Stimulated activated naive CD8-positive, alpha-beta T cell treated with anti-CD3 and anti-CD28 coated beads, Interleukin-15, Interleukin-2, amounts not matched to agents 100 U/mL and 50 U/mL, for 24 hours (primary cell): ENCODE measurements at regions not wholly inside any gene's neighbourhood (a gene's known extent, or its start where the extent isn't known, plus 50 kb on each side); places are given as distances from the start of the nearest gene placed in this dataset.
"Not testable (repeated sequence)": the region's sequence is repeated elsewhere in the genome, so short reads cannot be mapped to it uniquely, and the experiment has no call there.

ENCODE experiments used
- ATAC-seq: fragments of 150-1000 bp; cut with Tn5 transposase; one replicate; pipeline ENCODE4 v1.10.0; 2021
- DNase-seq: peaks from one replicate; pipeline ENCODE4 v3.0.0; 2021

DNA sequence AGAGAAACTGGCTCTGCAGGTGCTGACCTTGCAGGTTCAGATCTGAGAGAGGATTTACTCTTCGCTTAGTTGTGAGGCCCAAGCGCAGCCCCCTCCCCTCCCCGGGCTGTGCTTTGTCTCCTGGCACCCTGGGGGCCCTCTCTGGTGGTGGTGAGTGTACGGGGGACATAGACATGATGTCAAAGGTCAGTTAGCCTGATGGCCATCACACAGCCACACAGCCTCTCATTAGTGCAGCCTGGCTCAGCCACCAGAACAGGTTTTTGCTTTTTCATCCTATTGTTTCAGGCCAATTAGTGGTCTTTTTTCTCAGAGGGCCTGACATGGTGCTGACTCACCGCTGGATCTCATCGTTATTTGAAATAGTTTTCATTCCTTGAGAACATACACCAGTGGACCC, 437.9 kb downstream of the AACS start:
- DNase-seq (no peak), ATAC-seq (no peak)

DNA sequence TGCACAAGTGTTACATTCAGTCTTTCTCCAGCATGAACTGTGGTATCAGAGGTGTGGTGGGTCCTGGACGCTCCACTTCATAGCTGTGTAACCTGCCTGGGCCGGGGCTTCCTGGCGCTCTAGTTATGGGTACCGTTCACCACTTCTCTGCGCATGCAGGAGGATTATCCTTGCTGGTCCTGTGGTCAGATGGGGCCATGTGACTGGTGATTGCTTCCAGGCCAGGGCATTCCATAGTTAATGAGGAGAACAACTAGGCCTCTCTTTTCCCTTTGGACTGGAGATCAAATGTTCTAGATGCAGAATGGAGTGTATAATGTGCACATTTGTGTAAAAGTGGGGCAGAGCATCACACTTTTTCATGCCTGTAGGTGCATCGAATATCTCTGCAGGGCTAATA, 444.0 kb downstream of the AACS start:
- DNase-seq (no peak), ATAC-seq (no peak)

DNA sequence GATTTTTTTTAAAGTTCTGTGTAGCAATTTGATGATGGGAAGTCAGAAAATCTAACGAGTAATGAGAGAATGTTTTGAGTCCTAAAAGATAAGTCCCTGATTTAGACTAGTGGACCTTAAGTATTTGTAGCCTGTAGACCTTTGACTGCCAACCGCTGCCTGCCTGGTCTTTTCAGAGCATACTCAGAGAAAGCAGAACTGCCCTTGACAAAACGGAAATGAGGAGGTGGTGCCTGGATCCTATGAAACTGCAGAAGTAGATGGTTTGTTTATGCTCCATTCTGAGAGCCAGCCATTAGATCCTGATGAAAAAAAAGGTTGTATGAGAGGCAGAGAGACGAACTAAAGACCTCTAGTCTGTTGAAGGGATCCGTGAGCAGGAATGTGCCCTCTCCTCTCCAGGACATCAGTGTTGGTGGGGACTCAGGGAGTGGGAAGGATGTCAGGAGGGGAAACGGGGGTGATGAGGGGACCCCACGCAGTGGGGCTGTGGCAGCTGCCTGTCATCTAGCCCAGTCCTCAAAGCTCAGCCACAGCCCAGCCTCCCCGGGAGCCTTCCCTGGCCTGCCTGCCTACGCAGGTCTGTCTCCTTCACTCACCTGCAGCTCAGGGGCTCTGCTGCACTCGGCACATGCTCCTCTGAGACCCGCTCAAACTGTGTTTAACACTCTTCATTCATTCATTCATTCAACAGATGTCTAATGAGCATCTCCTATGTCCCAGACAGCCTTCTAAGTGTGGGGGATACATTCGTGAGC, 447.5 kb downstream of the AACS start:
- DNase-seq (no peak), ATAC-seq (no peak)

DNA sequence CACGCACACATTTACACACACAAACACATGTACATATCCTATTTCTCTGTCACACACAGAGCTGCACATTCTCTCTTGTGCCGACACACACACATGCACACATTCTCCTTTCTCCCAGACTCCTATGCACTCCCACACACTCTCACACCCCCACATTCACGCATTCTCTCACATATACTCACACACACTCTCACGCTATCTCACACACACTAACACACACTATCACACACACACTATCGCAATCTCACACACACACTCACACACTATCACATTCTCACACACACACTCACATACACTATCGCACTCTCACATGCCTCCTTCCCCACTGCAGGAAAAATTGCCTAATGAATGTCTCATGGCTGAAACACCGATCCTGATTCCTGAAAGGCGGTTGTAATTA, 450.7 kb downstream of the AACS start:
- no peak for DNase-seq

DNA sequence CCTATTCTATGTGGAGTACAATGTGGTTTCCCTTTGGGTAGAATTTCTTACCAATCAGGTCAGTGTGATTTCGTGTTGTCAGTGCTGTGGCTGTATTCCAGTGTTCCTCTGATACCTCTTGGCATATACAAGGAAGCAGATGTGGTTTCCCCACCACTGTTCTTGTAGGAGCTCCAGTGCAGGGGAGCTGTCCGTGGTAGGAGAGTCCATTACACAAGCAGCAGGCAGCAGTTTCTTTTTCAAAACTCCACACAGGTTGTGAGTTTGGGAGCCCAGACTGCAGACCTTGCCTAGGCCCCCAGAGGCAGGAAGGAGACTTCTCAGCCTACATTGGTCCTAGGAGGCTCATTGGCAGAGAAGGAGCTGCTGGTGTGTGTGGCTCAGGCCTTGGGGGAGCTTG, 452.8 kb downstream of the AACS start:
- no peak for DNase-seq
- ATAC-seq, result no peak

More for the DNA sequence above, 450.7 kb downstream of the AACS start:
- no peak for ATAC-seq

DNA sequence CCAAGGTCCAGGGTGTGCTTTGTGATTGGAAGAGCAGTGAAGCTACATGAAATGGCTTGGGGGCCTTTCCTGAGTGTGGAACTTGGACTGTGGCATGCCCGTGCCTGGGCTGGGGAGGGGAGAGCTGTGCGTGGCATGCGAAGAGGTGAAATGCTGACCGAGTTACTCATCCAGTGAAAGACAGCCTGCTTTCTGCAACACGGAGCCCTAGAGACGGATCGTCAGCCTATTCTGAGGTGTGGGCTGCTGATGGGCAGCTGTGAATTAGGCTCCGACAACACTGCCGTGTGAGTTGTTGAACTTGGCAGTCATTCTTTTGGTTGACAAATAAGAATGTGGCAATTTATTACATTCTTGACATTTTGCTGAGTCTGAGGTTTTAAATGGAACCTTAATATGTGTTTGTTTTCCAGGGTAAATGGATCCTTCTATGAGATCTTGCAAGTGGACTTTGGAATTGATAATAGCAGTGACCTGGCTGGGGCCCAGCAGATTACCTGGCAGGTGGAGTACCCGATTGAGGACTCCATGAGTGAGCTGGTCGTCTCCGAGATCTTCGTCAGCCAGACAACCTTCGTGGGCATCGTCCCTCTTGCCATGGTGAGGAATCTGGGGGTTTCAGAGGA, 453.9 kb downstream of the AACS start:
- no peak for DNase-seq
- ATAC-seq, result no peak

DNA sequence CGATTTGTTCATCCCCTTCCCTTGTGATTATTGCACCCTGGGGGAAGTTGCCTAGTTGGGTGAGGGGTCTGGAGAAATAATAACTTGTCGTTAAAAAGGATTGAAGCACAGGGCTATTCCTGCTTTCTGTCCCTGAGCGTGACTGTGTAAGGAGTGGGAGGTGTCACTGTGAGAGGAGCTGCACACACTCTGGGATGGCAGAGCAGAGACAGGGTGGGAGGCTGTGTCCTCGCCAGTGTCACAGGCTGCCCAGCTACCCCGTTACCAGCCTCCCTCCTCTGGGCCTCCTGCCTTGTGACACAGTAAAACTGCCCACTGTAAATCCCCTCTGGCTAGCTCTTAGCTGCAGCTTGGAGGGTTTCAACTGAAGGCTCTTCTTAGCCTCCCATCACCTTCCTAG, 460.6 kb downstream of the AACS start:
- ATAC-seq (no peak), DNase-seq (no peak)

DNA sequence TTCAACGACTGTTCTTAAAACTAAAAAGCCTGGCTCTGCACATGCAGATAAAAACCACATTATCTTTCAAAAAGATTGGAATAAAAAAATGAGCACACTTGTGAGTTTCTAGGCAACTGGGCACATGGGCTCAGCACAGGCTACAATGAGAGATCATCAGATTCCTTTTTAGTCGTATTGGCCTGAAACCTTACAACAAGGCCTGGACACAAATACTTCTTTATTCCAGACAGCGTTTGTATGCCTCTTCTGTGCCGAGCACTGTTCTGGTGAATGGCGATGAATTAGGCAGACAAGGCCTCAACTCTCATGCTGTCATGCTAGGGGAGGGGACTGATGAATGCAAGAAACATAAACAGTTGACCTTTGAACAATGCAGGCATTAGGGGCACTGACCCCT, 463.0 kb downstream of the AACS start:
- DNase-seq (no peak), ATAC-seq (no peak)

DNA sequence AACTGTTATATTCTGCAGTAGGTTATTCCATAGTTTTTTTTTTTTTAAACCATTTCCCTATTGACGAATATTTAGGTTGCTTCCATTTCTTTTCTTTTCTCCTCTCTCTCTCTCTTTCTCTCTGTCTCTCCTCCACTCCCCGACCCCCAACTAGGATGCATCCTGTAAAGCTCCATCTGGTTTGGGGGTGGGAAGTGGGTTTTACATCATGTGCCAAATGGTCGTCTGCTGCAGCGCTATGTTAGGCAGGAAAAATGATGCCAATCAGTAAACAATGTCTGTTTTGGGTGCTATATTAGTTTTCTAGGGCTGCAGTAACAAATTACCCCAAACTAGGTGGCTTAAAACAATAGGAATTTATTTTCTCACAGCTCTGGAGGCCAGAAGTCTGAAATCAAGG, 465.0 kb downstream of the AACS start:
- ATAC-seq, result no peak
- no peak for DNase-seq

DNA sequence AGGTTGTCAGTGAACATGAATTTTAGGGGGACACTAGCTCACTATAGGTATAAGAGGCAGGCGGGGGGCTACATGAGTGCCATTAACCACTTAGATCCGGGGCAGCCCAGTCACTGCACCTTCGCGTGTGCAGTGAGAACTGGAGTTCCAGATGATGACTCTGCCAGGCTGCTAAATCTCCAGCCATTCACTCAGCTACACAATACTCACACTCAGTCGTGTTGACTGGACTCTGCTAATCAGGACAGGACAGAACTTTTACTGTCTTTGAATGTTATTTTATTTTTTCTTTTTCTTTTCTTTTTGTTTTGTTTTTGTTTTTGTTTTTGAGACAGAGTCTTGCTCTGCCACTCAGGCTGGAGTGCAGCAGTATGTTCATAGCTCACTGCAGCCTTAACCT, 465.6 kb downstream of the AACS start:
- ATAC-seq, result no peak
- DNase-seq, result no peak

DNA sequence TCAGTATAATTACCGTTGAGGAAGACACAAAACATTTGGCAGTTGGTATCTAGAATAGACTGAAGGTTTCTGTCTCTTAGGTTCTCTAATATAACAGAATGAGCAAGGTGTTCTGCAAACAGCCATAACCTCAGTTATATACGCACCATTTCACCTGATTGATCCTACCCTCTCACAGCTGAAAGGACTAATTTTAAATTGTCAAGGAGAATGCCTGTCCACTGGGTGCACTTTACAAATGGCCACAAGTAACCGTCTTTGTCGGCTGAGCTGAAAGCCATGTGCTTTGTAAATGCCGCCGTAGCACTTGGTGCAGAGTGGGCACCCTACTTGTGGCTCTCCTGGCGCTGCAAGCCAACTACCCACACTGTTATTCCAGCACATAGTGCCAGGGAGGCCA, 466.3 kb downstream of the AACS start:
- ATAC-seq (no peak), DNase-seq (no peak)

DNA sequence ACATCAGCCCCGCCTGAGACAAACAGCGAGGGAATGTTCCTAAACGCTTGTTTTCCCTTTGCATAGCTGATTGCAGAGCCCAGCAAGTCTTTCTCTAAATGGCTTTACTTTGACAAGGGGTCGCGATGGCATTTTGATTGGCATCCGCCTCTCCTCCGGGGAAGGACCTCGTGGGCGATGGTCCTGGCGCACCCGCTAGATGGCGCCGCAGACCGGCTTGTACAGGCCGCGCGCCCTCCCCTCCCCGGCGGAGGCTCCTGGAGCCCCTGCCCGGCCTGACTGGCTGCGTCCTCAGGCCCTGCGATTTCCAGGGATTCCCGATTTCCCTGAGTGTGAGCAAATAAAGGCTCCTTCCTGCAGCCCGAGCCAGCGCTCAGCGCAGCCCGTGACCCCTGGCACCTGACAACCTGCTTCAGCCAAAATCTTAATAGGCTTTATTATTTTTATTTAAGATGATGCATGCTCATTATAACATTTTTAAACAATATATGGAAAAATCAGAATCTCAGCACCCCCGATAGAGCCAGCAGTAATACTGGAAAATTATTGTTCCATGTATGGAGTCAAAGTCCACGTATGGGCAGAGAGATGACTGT, 468.3 kb downstream of the AACS start:
- ATAC-seq (peak; percentile 46), DNase-seq (peak; percentile 49)

DNA sequence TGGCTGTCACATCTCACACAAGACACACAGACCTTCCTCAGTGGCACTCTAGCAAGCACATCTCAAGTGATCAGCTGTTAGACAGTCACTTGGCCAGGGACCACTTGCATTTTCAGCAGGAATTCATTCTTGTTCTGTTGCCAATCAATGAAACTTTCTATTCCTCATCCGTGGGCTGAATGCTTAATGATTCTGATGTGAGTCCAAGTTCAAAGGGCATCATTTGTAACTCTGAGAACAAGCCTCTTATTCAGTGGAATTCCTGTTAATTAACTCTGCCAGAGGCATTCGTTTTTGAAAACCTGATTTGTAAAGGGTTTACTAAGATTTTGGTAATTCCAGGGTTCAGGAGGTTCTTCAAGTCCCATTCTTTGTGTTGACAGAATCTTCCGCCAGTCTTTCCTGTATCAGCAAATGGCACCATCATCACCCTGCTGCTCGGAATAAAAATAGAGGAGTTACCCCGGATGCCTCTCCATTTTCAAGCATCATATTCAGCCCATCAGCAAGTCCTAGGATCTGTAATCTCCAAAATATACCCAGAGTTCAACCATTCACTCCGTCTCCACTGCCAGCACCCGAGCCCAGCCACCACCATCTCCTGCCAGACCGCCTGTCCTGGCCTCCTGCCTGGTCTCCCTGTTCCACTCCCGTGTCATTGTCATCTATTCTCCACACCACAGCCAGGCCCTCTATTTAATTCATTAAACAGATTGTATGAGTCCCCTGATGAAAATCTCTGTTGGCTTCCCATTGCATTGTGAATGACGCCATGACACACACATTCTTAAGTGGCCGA, 473.4 kb downstream of the AACS start:
- ATAC-seq (no peak), DNase-seq (no peak)

DNA sequence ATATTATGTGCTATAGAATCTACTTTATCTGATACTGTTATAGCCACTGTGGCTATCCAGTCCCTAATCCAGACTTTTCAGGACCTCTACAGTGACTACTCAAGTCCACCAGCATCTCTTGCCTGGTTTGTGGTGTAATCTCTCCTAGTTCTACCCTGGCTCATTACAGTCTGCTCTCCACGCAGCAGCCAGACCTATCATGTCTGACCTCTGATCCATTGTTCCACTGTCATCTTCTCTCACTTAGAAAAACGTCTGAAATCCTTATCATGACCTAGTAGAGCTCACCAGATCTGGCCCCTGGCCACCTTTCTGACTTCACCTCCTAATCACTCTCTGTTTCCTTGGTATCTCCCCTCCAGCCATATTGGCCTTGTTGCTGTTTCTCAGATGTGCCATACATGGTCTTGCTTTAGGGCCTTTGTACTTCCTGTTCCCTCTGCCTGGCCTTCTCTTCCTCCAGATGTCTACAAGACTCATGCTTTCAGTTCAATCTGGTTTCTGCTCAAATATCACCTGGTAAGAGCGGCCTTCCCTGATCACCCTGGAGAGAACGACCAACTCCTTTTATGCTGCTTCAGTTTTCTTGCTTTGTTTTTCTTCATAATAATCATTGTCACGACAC, 475.5 kb downstream of the AACS start:
- DNase-seq, result no peak
- no peak for ATAC-seq

DNA sequence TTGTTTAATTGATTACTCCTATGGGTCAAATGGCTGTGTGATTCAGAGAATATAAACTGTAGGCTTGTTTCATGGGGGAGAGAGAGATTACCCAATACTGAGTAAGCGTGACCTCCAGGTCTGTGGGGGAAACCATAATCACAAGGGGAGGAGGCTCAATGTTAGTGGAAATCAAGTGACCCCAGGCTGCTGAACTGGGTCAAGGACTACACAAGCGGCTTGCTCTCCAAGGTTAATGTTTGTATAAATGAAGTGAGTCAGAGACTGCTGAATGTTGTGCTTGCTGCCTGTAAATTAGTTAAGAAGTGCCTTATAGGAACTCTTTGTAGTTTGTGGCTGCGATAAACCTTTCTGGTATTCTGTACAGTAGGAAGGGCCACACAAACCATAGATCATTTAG, 479.7 kb downstream of the AACS start:
- DNase-seq, result no peak
- no peak for ATAC-seq

DNA sequence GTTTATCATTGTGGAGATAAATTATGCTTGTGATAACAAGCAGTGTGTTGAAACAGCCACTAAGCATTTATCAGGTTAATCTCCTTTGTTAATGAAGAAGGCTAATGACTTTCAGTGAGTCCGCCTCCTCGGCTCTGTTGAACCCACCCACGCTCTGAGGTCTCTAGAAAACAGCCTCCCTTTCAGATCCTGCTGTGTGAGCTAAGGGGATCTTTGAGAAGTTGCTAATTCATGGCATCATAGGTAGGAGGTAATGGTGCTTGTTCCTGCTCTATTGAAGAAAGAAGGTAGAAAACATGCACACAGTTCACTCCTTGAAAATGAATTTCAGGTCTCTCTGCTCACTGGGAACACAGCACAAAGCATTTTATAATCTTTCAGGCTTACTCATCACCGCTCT, 483.9 kb downstream of the AACS start:
- DNase-seq (no peak), ATAC-seq (no peak)

DNA sequence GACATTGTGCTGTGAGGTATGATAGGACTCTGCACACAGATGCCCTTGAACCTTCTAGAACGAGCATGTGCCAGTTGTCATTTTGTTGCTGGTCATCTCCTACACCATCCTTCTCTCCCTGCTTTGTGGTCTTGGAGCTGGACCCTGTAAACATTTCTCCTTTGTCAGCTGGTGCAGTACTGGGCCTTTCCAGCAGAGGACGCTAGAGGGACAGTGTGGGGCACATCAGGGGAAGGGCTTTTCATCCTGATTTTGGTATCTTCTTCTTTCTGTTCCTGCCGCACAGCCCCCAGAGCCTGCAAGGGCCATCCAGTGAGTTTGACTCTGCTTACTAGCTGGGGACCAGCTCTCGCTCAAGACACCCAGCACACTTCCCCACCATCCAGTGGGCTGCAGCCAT, 484.6 kb downstream of the AACS start:
- no peak for DNase-seq
- no peak for ATAC-seq

DNA sequence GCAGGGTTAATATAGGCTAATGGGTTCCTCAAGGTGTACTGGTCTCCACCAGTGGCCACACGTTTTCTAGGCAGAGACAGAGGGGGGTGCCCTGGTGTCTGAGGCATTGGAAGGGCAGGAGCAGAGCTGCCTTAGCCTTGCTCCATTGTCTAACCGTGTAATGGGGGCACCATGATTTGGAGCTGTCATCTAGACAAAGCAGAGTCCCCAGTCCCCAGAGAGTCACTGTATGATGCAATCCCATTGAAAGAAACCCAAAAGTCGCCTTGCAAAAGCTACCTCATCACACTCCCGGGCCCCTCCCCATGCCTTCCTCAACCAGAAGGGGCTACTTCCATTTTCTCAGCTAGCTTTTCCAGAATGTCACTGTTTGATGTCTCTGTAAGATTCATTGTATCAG, 487.1 kb downstream of the AACS start:
- DNase-seq (no peak), ATAC-seq (no peak)

DNA sequence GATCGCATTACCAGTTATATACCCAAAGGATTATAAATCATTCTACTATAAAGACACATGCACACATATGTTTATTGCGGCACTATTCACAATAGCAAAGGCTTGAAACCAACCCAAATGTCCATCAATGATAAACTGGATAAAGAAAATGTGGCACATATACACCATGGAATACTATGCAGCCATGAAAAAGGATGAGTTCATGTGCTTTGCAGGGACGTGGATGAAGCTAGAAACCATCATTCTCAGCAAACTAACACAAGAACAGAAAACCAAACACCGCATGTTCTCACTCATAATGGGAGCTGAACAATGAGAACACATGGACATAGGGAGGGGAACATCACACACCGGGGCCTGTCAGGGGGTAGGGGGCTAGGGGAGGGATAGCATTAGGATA, 495.8 kb downstream of the AACS start:
- not testable (repeated sequence) for ATAC-seq, DNase-seq

DNA sequence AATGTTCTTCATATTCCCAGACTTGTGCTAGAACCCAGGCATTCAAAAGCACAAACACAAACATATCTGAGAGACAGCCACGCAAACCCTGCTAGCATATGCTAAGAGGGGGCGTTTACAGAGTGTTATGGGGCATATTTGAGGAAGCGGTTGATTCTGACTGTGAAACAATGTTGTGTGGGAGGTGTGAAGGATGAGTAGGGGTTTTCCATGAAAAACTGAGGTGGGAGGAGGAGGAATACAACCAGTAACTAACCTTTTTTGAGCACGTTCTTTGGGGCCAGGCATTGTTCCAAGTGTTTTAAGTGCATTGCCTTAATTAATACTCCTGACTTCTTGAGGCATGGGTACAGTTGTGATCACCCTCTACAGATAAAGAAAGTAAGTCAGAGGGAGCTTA, 499.5 kb downstream of the AACS start:
- no peak for ATAC-seq
- no peak for DNase-seq

DNA sequence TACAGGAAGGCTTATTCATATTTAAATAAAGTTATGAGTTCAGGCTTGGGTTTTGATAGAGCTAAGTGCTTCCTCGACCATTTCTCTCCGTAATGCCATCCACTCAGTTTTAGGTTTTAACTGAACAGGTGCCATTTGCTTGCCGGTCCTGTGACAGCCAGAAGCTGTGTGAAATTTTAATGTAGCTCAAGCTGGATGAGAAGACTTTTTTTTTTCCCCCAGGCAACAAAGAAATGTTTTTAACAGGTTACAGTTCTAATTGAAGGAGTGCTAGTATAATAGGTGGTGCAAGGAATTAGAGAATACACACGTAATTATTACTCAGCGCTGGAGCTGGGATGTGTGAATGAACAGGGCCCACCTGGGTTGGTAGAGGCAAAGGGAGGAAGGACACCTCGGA, 502.3 kb downstream of the AACS start:
- DNase-seq (no peak), ATAC-seq (no peak)

DNA sequence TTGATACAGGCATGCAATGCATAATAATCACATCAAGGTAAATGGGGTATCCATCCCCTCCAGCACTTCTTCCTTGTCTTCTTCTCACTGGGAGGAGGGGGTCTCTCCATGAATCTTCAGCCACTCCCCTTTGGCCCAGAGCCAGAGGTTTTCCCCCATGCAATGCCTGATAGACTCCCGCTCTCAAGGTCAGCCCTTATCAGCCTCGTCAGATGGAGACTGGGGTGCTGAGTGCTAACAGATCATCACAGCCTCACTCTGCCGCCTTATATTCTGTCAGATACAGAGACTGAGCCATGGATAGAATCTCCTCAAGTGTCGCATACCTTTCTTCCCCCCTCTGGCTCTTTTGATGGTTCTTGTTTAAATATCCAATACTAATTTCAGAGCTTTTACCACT, 503.1 kb downstream of the AACS start:
- no peak for DNase-seq

DNA sequence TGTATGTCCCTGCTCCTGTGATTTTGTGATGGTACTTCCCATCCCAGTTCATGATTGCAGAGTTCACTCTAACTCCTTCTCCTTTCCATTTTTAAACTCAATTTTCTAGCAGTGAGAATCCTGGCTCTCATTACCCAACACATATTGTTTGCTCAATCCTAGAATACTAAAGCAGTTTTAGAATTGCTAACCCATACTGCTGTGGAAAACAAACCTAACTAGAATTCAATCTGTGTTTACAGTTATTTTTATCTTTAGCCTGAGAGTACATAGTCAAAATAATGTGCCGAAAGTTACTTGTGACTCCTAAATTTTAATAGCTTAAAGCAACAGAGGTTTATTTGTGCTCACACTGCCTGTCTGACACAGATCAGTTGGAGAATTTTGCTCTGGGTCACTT, 508.0 kb downstream of the AACS start:
- DNase-seq (no peak), ATAC-seq (no peak)

More for the DNA sequence above, 503.1 kb downstream of the AACS start:
- ATAC-seq, result no peak
